ENCODE measurements at regions not wholly inside any gene's neighbourhood (a gene's known extent, or its start where the extent isn't known, plus 50 kb on each side); places are given as distances from the start of the nearest gene placed in this dataset.
A peak's percentile ranks its signal among the peaks of the same experiment; 100 is the strongest.

DNA sequence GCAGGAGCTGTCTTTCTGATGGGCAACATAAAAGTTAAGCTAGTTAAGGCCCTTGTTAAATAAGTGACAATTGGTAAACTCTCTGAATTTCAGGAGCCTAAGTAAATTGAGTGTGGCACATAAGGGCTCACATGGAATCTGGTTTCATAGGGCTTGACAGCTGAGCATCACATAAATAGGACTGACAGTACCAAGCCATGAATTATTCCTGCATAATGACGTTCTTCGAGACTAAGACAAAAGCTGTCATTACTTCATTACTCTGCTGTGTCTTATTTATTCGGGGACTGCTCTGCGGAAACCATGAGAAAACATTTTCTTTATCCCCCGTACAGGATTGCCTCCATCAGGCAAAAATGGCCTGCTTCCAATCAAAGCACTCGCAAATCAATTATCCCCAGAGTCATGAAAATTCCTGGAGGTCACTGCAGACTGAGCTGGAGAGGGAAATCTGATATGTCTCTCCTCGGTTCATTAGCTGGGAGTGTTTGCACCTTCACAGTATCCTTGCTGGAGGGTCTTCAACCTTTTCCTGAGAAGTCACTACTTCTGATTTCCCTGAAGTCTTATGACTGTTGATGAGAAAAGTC is 311.4 kb downstream of the CDH26 start:
- TF ChIP-seq EZH2phosphoT487 (IDR thresholded peaks at IDR 0.05; ENCODE audit: low read length): no peak
- TF ChIP-seq EZH2 (optimal IDR thresholded peaks at IDR 0.05; ENCODE audit: low read depth, low read length): no peak
- TF ChIP-seq, protein P1, sequence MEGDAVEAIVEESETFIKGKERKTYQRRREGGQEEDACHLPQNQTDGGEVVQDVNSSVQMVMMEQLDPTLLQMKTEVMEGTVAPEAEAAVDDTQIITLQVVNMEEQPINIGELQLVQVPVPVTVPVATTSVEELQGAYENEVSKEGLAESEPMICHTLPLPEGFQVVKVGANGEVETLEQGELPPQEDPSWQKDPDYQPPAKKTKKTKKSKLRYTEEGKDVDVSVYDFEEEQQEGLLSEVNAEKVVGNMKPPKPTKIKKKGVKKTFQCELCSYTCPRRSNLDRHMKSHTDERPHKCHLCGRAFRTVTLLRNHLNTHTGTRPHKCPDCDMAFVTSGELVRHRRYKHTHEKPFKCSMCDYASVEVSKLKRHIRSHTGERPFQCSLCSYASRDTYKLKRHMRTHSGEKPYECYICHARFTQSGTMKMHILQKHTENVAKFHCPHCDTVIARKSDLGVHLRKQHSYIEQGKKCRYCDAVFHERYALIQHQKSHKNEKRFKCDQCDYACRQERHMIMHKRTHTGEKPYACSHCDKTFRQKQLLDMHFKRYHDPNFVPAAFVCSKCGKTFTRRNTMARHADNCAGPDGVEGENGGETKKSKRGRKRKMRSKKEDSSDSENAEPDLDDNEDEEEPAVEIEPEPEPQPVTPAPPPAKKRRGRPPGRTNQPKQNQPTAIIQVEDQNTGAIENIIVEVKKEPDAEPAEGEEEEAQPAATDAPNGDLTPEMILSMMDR (IDR thresholded peaks at IDR 0.05; ENCODE audit: low read length): no peak
- no peak overlapping the region for H3K4me3 ChIP-seq (ENCODE audit: low read length)
- H2AFZ ChIP-seq (ENCODE audit: low read length): no peak overlapping the region
- no peaks in the 10 kb centered on the region for H3K4me1 ChIP-seq (ENCODE audit: low read length)
- no peaks in the 10 kb centered on the region for H3K79me2 ChIP-seq (ENCODE audit: low read length)
- no peaks in the 10 kb centered on the region for H3K9me2 ChIP-seq (replicated peaks; ENCODE audit: insufficient read depth, low read length)
- H3K27ac ChIP-seq (ENCODE audit: low read length): no peak overlapping the region
- no peaks in the 10 kb centered on the region for H3K9me3 ChIP-seq (replicated peaks; ENCODE audit: insufficient read depth, low read length)
- no peak overlapping the region for H3K4me2 ChIP-seq (ENCODE audit: low read depth, low read length)
- H4K20me1 ChIP-seq (ENCODE audit: insufficient read depth, low read length): no peaks in the 10 kb centered on the region
- H3K36me3 ChIP-seq (replicated peaks; ENCODE audit: insufficient read depth, low read length): no peaks in the 10 kb centered on the region
- DNase-seq: no peak
- no peak overlapping the region for H3K9ac ChIP-seq (ENCODE audit: low read length)
- H3F3A ChIP-seq (ENCODE audit: insufficient read depth, low read length): no peaks in the 10 kb centered on the region
- no peaks in the 10 kb centered on the region for H3K27me3 ChIP-seq (replicated peaks; ENCODE audit: insufficient read depth, low read length)

DNA sequence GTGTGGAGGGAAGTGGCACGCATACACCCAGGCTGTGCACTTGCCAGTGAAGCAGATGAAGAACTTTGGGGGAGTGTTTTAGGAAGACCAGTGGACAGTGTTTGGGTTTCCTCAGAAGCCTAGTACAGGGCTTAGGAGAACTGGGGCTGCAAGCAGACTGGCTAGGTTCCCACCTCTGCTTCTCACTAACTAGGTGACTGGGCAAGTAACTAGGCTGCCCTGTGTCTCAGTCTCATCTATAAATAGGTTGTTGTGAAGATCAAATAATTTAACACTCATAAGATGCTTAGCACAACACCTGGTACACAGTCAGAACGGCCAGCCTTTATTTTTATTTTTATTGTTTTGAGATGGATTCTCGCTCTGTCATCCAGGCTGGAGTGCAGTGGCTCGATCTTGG is 312.1 kb downstream of the CDH26 start:
- no peak overlapping the region for H3K4me3 ChIP-seq (ENCODE audit: low read length)
- H3K9me3 ChIP-seq (replicated peaks; ENCODE audit: insufficient read depth, low read length): no peaks in the 10 kb centered on the region
- H3K27ac ChIP-seq (ENCODE audit: low read length): no peak overlapping the region
- H3K9ac ChIP-seq (ENCODE audit: low read length): no peak overlapping the region
- no peaks in the 10 kb centered on the region for H3K27me3 ChIP-seq (replicated peaks; ENCODE audit: insufficient read depth, low read length)
- TF ChIP-seq EZH2 (optimal IDR thresholded peaks at IDR 0.05; ENCODE audit: low read depth, low read length) (no peak), EZH2phosphoT487 (IDR thresholded peaks at IDR 0.05; ENCODE audit: low read length) (no peak)
- TF ChIP-seq, protein P1 (IDR thresholded peaks at IDR 0.05; ENCODE audit: low read length): no peak
- no peak for DNase-seq
- H3K36me3 ChIP-seq (replicated peaks; ENCODE audit: insufficient read depth, low read length): no peaks in the 10 kb centered on the region
- H3F3A ChIP-seq (ENCODE audit: insufficient read depth, low read length): no peaks in the 10 kb centered on the region
- no peaks in the 10 kb centered on the region for H4K20me1 ChIP-seq (ENCODE audit: insufficient read depth, low read length)
- H3K4me1 ChIP-seq (ENCODE audit: low read length): no peaks in the 10 kb centered on the region
- H2AFZ ChIP-seq (ENCODE audit: low read length): no peak overlapping the region
- H3K9me2 ChIP-seq (replicated peaks; ENCODE audit: insufficient read depth, low read length): no peaks in the 10 kb centered on the region
- H3K79me2 ChIP-seq (ENCODE audit: low read length): no peaks in the 10 kb centered on the region
- no peak overlapping the region for H3K4me2 ChIP-seq (ENCODE audit: low read depth, low read length)

DNA sequence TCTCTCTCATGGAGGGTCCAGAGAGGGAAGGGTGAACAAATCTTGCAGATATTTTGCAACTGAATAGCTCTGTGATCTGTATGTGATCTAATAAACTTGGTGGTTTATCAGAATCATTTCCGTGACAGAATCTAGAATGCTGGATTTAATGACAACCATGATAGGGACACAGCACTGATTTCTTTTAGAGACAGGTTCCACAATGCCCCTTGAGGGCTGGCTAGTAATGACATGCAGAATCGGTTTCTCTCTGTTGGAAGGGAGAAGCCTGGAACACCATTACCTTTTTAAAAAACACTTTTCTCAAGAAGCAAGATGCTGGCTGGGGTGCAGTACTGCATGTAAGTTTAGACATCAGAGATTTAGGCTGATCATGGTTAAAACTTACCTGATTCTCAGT is 313.4 kb downstream of the CDH26 start:
- Histone ChIP-seq H3K4me1 (ENCODE audit: low read length) (no peaks in the 10 kb centered on the region), H3K27me3 (replicated peaks; ENCODE audit: insufficient read depth, low read length) (no peaks in the 10 kb centered on the region), H3K27ac (ENCODE audit: low read length) (no peak overlapping the region), H3K79me2 (ENCODE audit: low read length) (no peaks in the 10 kb centered on the region), H3K4me2 (ENCODE audit: low read depth, low read length) (no peak overlapping the region), H3K9ac (ENCODE audit: low read length) (no peak overlapping the region), H3F3A (ENCODE audit: insufficient read depth, low read length) (no peaks in the 10 kb centered on the region), H3K9me2 (replicated peaks; ENCODE audit: insufficient read depth, low read length) (no peaks in the 10 kb centered on the region), H3K36me3 (replicated peaks; ENCODE audit: insufficient read depth, low read length) (no peaks in the 10 kb centered on the region), H3K9me3 (replicated peaks; ENCODE audit: insufficient read depth, low read length) (no peaks in the 10 kb centered on the region), H2AFZ (ENCODE audit: low read length) (no peak overlapping the region), H3K4me3 (ENCODE audit: low read length) (no peak overlapping the region), H4K20me1 (ENCODE audit: insufficient read depth, low read length) (no peaks in the 10 kb centered on the region)
- no peak for DNase-seq
- no peak for TF ChIP-seq EZH2phosphoT487 (IDR thresholded peaks at IDR 0.05; ENCODE audit: low read length)
- TF ChIP-seq, protein P1 (IDR thresholded peaks at IDR 0.05; ENCODE audit: low read length): peak; percentile 21
